OCI-LY7 (cell line): ENCODE measurements at regions not wholly inside any gene's neighbourhood (a gene's known extent, or its start where the extent isn't known, plus 50 kb on each side); places are given as distances from the start of the nearest gene placed in this dataset.

Experiments used
- BruUV-seq: library from RNA; stranded (reverse); fragments of 400-500 nt; replicated peaks from 2 replicates; lab custom pipeline; 2021; lab: Mats Ljungman, UMichigan
- CTCF ChIA-PET: fragments of 300-600 bp; sonication (Branson Sonifier 250); formaldehyde crosslinking; loops from one replicate; lab custom pipeline; 2022; ENCODE audit warnings: antibody characterized with exemption; ENCODE audit not compliant: unreplicated experiment; lab: Charles Lee
- POLR2A ChIA-PET: fragments of 300-600 bp; sonication (Branson Sonifier 250); formaldehyde crosslinking; loops from one replicate; lab custom pipeline; 2022; ENCODE audit warnings: antibody characterized with exemption; lab: Charles Lee
- DNase-seq: peaks from one replicate; pipeline ENCODE4 v3.0.0-alpha.2; 2015; ENCODE audit warnings: low spot score
- H2AFZ ChIP-seq: fragments of 200-600 bp; sonication (generic), shearing (Covaris generic); 2 replicates; pipeline ENCODE4 v1.6.1; 2014; ENCODE audit warnings: mild to moderate bottlenecking, antibody characterized with exemption, low read length, moderate library complexity
- H3K27ac ChIP-seq: fragments of 200-600 bp; sonication (generic); 2 replicates; pipeline ENCODE4 v1.5.1; 2014; ENCODE audit warnings: mixed run types, low read depth, mild to moderate bottlenecking, moderate library complexity, low read length, inconsistent platforms; ENCODE audit not compliant: poor library complexity, severe bottlenecking
- H3K36me3 ChIP-seq: fragments of 200-600 bp; sonication (generic); 2 replicates; pipeline ENCODE4 v1.6.1; 2014; ENCODE audit warnings: mild to moderate bottlenecking, antibody characterized with exemption, low read length, moderate library complexity, mixed read lengths; ENCODE audit not compliant: insufficient read depth
- H3K4me1 ChIP-seq: fragments of 200-600 bp; sonication (generic); 2 replicates; pipeline ENCODE4 v1.5.1; 2014; ENCODE audit warnings: mild to moderate bottlenecking, low read length; ENCODE audit not compliant: insufficient read depth, poor library complexity, severe bottlenecking
- H3K4me2 ChIP-seq: fragments of 200-600 bp; sonication (generic); 2 replicates; pipeline ENCODE4 v1.6.1; 2014; ENCODE audit warnings: mild to moderate bottlenecking, low read length
- H3K4me3 ChIP-seq: fragments of 200-600 bp; sonication (generic); 2 replicates; pipeline ENCODE4 v1.5.1; 2014; ENCODE audit warnings: mild to moderate bottlenecking, low read depth, low read length; ENCODE audit not compliant: poor library complexity, severe bottlenecking
- H3K79me2 ChIP-seq: fragments of 200-600 bp; sonication (generic); 2 replicates; pipeline ENCODE4 v1.6.1; 2016; ENCODE audit warnings: low read depth, mild to moderate bottlenecking, low read length, moderate library complexity, mixed read lengths; ENCODE audit not compliant: insufficient read depth
- H3K9me2 ChIP-seq: fragments of 200-600 bp; sonication (generic); 2 replicates; pipeline ENCODE4 v1.6.1; 2016; ENCODE audit warnings: mild to moderate bottlenecking, low read length, mixed read lengths; ENCODE audit not compliant: insufficient read depth
- H3K9me3 ChIP-seq: fragments of 200-600 bp; sonication (generic); 2 replicates; pipeline ENCODE4 v1.6.1; 2014; ENCODE audit warnings: mild to moderate bottlenecking, mixed run types, low read length, mixed read lengths
- H4K20me1 ChIP-seq: fragments of 200-600 bp; sonication (generic); 2 replicates; pipeline ENCODE4 v1.6.1; 2014; ENCODE audit warnings: mild to moderate bottlenecking, antibody characterized with exemption, low read length, moderate library complexity, mixed read lengths; ENCODE audit not compliant: insufficient read depth
- CTCF ChIP-seq: fragments of 200-600 bp; sonication (generic); conservative IDR thresholded peaks from 2 replicates; pipeline ENCODE4 v1.5.1; 2014; ENCODE audit warnings: mild to moderate bottlenecking, antibody characterized with exemption, low read length, moderate library complexity, mixed read lengths
- EZH2phosphoT487 ChIP-seq: fragments of 200-600 bp; sonication (generic); IDR thresholded peaks from 2 replicates; pipeline ENCODE4 v1.6.1; 2018; ENCODE audit warnings: low read depth, borderline replicate concordance, mild to moderate bottlenecking, mixed run types, antibody characterized with exemption, low read length, moderate library complexity, mixed read lengths
- intact Hi-C: fragments of 100-400 bp; cut with micrococcal nuclease; formaldehyde crosslinking; loops from one replicate; pipeline ENCODE4 v1.10.0; 2022; ENCODE audit not compliant: unreplicated experiment

DNA sequence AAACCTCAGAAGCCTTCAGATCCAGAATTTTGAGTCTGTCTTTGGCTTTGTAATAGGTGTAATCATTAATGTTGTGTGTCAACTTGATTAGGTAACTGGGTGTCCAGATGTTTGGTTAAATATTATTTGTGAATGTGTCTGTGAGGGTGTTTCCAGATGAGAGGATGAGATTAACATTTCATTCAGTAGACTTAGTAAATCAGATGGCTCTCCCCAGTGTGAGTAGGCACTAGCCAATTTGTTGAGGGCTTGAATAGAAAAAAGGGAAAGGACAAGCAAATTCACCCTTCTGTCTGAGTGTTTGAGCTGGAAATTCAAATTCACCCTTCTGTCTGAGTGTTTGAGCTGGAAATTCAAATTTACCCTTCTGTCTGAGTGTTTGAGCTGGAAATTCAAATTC lies 932.2 kb downstream of the SLC6A15 start:
- Histone ChIP-seq H3K9me2 (no peaks in the 10 kb centered on the region), H4K20me1 (no peaks in the 10 kb centered on the region), H3K36me3 (no peaks in the 10 kb centered on the region), H3K4me3 (no peak overlapping the region), H3K9me3 (no peaks in the 10 kb centered on the region), H3K79me2 (no peaks in the 10 kb centered on the region), H3K27ac (no peak overlapping the region), H3K4me2 (no peak overlapping the region), H2AFZ (no peak overlapping the region), H3K4me1 (no peaks in the 10 kb centered on the region)
- intact Hi-C loops, result no loop called here
- BruUV-seq, result no TSS peak
- TF ChIP-seq EZH2phosphoT487, result no peak
- TF ChIP-seq CTCF, result no peak
- no peak for DNase-seq
- CTCF ChIA-PET, result no interaction called here
- POLR2A ChIA-PET, result no interaction called here

- Histone ChIP-seq H3K9me3 (no peaks in the 10 kb centered on the region), H3K4me3 (no peak overlapping the region), H2AFZ (no peak overlapping the region), H3K9me2 (no peaks in the 10 kb centered on the region), H3K4me1 (no peaks in the 10 kb centered on the region), H4K20me1 (no peaks in the 10 kb centered on the region), H3K36me3 (no peaks in the 10 kb centered on the region), H3K4me2 (no peak overlapping the region), H3K27ac (no peak overlapping the region), H3K79me2 (no peaks in the 10 kb centered on the region)
- TF ChIP-seq CTCF (no peak), EZH2phosphoT487 (no peak)
- intact Hi-C loops, result no loop called here
- BruUV-seq, result no TSS peak
- CTCF ChIA-PET, result no interaction called here
- DNase-seq, result no peak
- POLR2A ChIA-PET, result no interaction called here
Observed at GRCh38 chr12:83979785-83980184, 932.8 kb downstream of the SLC6A15 start.

GRCh38 chr12:83971781-83972180 lies 940.8 kb downstream of the SLC6A15 start:
- no peaks in the 10 kb centered on the region for H3K36me3 ChIP-seq
- no peak overlapping the region for H3K27ac ChIP-seq
- DNase-seq, result no peak
- no peaks in the 10 kb centered on the region for H4K20me1 ChIP-seq
- TF ChIP-seq EZH2phosphoT487 (no peak), CTCF (no peak)
- intact Hi-C loops, result no loop called here
- ChIA-PET CTCF (no interaction called here), POLR2A (interaction anchor here (0.8 kb wide), 1 partner anchor 9 kb away, joined by 3 read pairs; no protein-coding TSS in a partner anchor)
- H3K9me3 ChIP-seq, result no peaks in the 10 kb centered on the region
- no peaks in the 10 kb centered on the region for H3K4me1 ChIP-seq
- BruUV-seq, result no TSS peak
- no peaks in the 10 kb centered on the region for H3K9me2 ChIP-seq
- H3K4me3 ChIP-seq, result no peak overlapping the region
- no peak overlapping the region for H3K4me2 ChIP-seq
- H3K79me2 ChIP-seq, result no peaks in the 10 kb centered on the region
- H2AFZ ChIP-seq, result no peak overlapping the region
